Transverse colon (tissue), 4 donors: ENCODE measurements at regions not wholly inside any gene's neighbourhood (a gene's known extent, or its start where the extent isn't known, plus 50 kb on each side); places are given as distances from the start of the nearest gene placed in this dataset.

ENCODE experiments used
- DNase-seq: peaks from one replicate; pipeline ENCODE4 v3.0.0-alpha.2; 2019
- H3K27ac ChIP-seq, 4 donors: fragments of 200-600 bp; sonication (generic); 2 replicates each; pipeline ENCODE4 v1.5.1; 2016 to 2018; ENCODE audit warnings: inconsistent platforms in 4 of 4
- H3K27me3 ChIP-seq: fragments of 200-600 bp; sonication (generic); 2 replicates; pipeline ENCODE4 v1.5.1; 2017; ENCODE audit warnings: inconsistent platforms
- H3K36me3 ChIP-seq, 4 donors: fragments of 200-600 bp; sonication (generic); 2 replicates each; pipeline ENCODE4 v1.5.1; 2017 to 2019; ENCODE audit warnings: inconsistent platforms in 4 of 4
- H3K4me1 ChIP-seq, 4 donors: fragments of 200-600 bp; sonication (generic); 2 replicates each; pipeline ENCODE4 v1.5.1; 2017 to 2020; ENCODE audit warnings: inconsistent platforms in 4 of 4
- H3K4me3 ChIP-seq, 4 donors: fragments of 200-600 bp; sonication (generic); 1 replicate in 1 of 4; 2 replicates in 3 of 4; pipeline versions ENCODE4 v1.5.1 to v1.6.1; 2017 to 2019; ENCODE audit warnings: inconsistent platforms in 4 of 4
- H3K9me3 ChIP-seq, 2 donors: fragments of 200-600 bp; sonication (generic); 2 replicates each; pipeline ENCODE4 v1.5.1; 2017 to 2019; ENCODE audit warnings: inconsistent platforms in 2 of 2
- CTCF ChIP-seq, 5 experiments: fragments of 200-600 bp in 3 of 5; fragments of 450-650 bp in 2 of 5; sonication (generic) in 3 of 5; IDR thresholded peaks; 1 replicate in 2 of 5; 2 replicates in 3 of 5; pipeline ENCODE4 v1.5.1; 2016 to 2017; ENCODE audit warnings: antibody characterized with exemption in 5 of 5, inconsistent platforms in 3 of 5, mild to moderate bottlenecking in 2 of 5, moderate library complexity in 1 of 5
- EP300 ChIP-seq: sonication (generic); formaldehyde crosslinking; IDR thresholded peaks from one replicate; pipeline ENCODE4 v1.6.1; 2017; ENCODE audit warnings: antibody characterized with exemption, low read depth
- POLR2A ChIP-seq: fragments of 450-650 bp; IDR thresholded peaks from one replicate; pipeline ENCODE4 v1.6.1; 2016; ENCODE audit warnings: antibody characterized with exemption, mild to moderate bottlenecking, moderate library complexity
- POLR2AphosphoS5 ChIP-seq, 3 donors: sonication (generic); formaldehyde crosslinking; IDR thresholded peaks; one replicate each; pipeline ENCODE4 v1.6.1; 2016; ENCODE audit warnings: antibody characterized with exemption in 3 of 3
- WGBS, 2 donors: methylation state at CpG; one replicate each; pipeline ENCODE4 v1.1.5; 2018; ENCODE audit warnings: low coverage in 1 of 2; 5-methylcytosine and 5-hydroxymethylcytosine counted together
- in situ Hi-C, 4 donors: fragments of 200-750 bp; cut with MboI; loops; one replicate each; pipeline versions ENCODE4 v1.15.0 to v1.15.1; 2017; ENCODE audit warnings: low sequenced_read_pairs in 3 of 4, low pct_ligation_motif_present in 1 of 4, low pct_unique_long_range_greater_than_20kb in 1 of 4
- intact Hi-C: fragments of 100-400 bp; cut with DNase I; formaldehyde crosslinking; loops from one replicate; pipeline ENCODE4 v1.15.1; 2023; ENCODE audit warnings: low total_unique reads

GRCh38 chr14:63781686-63782085 is 53.8 kb upstream of the SGPP1 start:
- Histone ChIP-seq H3K9me3 (no peaks in the 10 kb centered on the region), H3K27ac (no peak overlapping the region), H3K4me1 (peaks cover 0 to 4% (median 0%) of the 10 kb centered on the region in 4 donors), H3K4me3 (no peak overlapping the region), H3K27me3 (no peaks in the 10 kb centered on the region), H3K36me3 (no peaks in the 10 kb centered on the region)
- DNase-seq = no peak
- in situ Hi-C loops = loop anchor here in 3 of 4 donors (25.0 kb wide), 2 partner anchors 394 to 531 kb away; no protein-coding TSS in a partner anchor
- TF ChIP-seq POLR2A = no peak
- no peak for TF ChIP-seq CTCF (IDR thresholded peaks at IDR 0.05)
- TF ChIP-seq EP300 = no peak
- TF ChIP-seq POLR2AphosphoS5 (IDR thresholded peaks at IDR 0.05) = no peak
- WGBS, 2 donors = 75 to 79% methylated on average over 3 of the region's 3 CpGs
- intact Hi-C loops = no loop called here

GRCh38 chr14:63782683-63783389 is 55.0 kb upstream of the SGPP1 start:
- intact Hi-C loops = no loop called here
- no peak overlapping the region for H3K4me3 ChIP-seq
- H3K36me3 ChIP-seq = no peaks in the 10 kb centered on the region
- in situ Hi-C loops = loop anchor here in 3 of 4 donors (25.0 kb wide), 2 partner anchors 396 to 529 kb away; no protein-coding TSS in a partner anchor
- WGBS, 2 donors = 69 to 97% methylated on average over 6 to 9 of the region's 9 CpGs
- peaks cover 0 to 4% (median 0%) of the 10 kb centered on the region in 4 donors for H3K4me1 ChIP-seq
- TF ChIP-seq POLR2AphosphoS5 (IDR thresholded peaks at IDR 0.05) (no peak), CTCF (IDR thresholded peaks at IDR 0.05) (no peak), EP300 (no peak), POLR2A (no peak)
- peak overlapping the region in 1 of 4 donors; percentile 27 for H3K27ac ChIP-seq
- H3K9me3 ChIP-seq = no peaks in the 10 kb centered on the region
- no peak for DNase-seq
- H3K27me3 ChIP-seq = no peaks in the 10 kb centered on the region

- WGBS, 2 donors = 59 to 100% methylated on average over 2 to 26 of the region's 26 CpGs
- intact Hi-C loops (no loop called here), in situ Hi-C loops (loop anchor here in 3 of 4 donors (25.0 kb wide), 2 partner anchors 401 to 524 kb away; no protein-coding TSS in a partner anchor)
- TF ChIP-seq EP300 = no peak
- TF ChIP-seq POLR2AphosphoS5 (IDR thresholded peaks at IDR 0.05) = no peak
- TF ChIP-seq POLR2A = no peak
- TF ChIP-seq CTCF (IDR thresholded peaks at IDR 0.05) = no peak
- Histone ChIP-seq H3K4me1 (peaks cover 0 to 2% (median 0%) of the 10 kb centered on the region in 4 donors), H3K27me3 (no peaks in the 10 kb centered on the region), H3K4me3 (no peak overlapping the region), H3K9me3 (no peaks in the 10 kb centered on the region), H3K36me3 (no peaks in the 10 kb centered on the region), H3K27ac (no peak overlapping the region)
- DNase-seq = no peak
Measured at GRCh38 chr14:63788011-63788933, 60.4 kb upstream of the SGPP1 start.

GRCh38 chr14:63793376-63793775 is 59.4 kb upstream of the SYNE2 start:
- in situ Hi-C loops (loop anchor here (10.0 to 25.0 kb wide), 3 partner anchors 406 to 519 kb away; no protein-coding TSS in a partner anchor), intact Hi-C loops (no loop called here)
- Histone ChIP-seq H3K9me3 (no peaks in the 10 kb centered on the region), H3K27me3 (no peaks in the 10 kb centered on the region), H3K4me3 (no peak overlapping the region), H3K4me1 (no peaks in the 10 kb centered on the region), H3K36me3 (no peaks in the 10 kb centered on the region), H3K27ac (no peak overlapping the region)
- no peak for DNase-seq
- TF ChIP-seq EP300 (no peak), POLR2AphosphoS5 (IDR thresholded peaks at IDR 0.05) (no peak), CTCF (IDR thresholded peaks at IDR 0.05) (no peak), POLR2A (no peak)
- WGBS, 2 donors = 79 to 86% methylated on average over 1 to 4 of the region's 4 CpGs
